ENCODE measurements at regions not wholly inside any gene's neighbourhood (a gene's known extent, or its start where the extent isn't known, plus 50 kb on each side); places are given as distances from the start of the nearest gene placed in this dataset.
"Not testable (repeated sequence)": the region's sequence is repeated elsewhere in the genome, so short reads cannot be mapped to it uniquely, and the experiment has no call there.

- DNase-seq (ENCODE audit: low spot score in 2 of 2), result no peak
- intact Hi-C loops (cut with DNase I; ENCODE audit: low total_unique reads), result no loop called here
- WGBS, 2 donors, result 92 to 93% methylated on average over 2 of the region's 2 CpGs
- no peak overlapping the region for H3K4me3 ChIP-seq (ENCODE audit: low read depth, poor library complexity, severe bottlenecking)
- TF ChIP-seq POLR2A (IDR thresholded peaks at IDR 0.05) (no peak), CTCF (IDR thresholded peaks at IDR 0.05) (no peak)
These were observed 52.6 kb upstream of the AGA start for GRCh38 chr4:177494791-177495190.

GRCh38 chr4:177495626-177496025, 53.4 kb upstream of the AGA start:
- H3K4me3 ChIP-seq (ENCODE audit: low read depth, poor library complexity, severe bottlenecking); intact Hi-C loops (cut with DNase I; ENCODE audit: low total_unique reads); DNase-seq (ENCODE audit: low spot score in 2 of 2): not testable (repeated sequence)
- WGBS, 2 donors, result 91 to 95% methylated on average over 8 to 11 of the region's 27 CpGs

GRCh38 chr4:177499537-177499936, 57.3 kb upstream of the AGA start:
- TF ChIP-seq POLR2A (IDR thresholded peaks at IDR 0.05), result no peak
- TF ChIP-seq CTCF (IDR thresholded peaks at IDR 0.05), result no peak
- no peak for DNase-seq (ENCODE audit: low spot score in 2 of 2)
- WGBS, 2 donors, result 91 to 93% methylated on average over 9 to 14 of the region's 14 CpGs

GRCh38 chr4:177505171-177505615, 63.0 kb upstream of the AGA start:
- TF ChIP-seq POLR2A (IDR thresholded peaks at IDR 0.05) (no peak), CTCF (IDR thresholded peaks at IDR 0.05) (no peak)
- DNase-seq (ENCODE audit: low spot score in 2 of 2), result no peak
- no peak overlapping the region for H3K4me3 ChIP-seq (ENCODE audit: low read depth, poor library complexity, severe bottlenecking)
- WGBS, 2 donors, result 94 to 96% methylated on average over 9 of the region's 9 CpGs
- intact Hi-C loops (cut with DNase I; ENCODE audit: low total_unique reads), result no loop called here

More at GRCh38 chr4:177499537-177499936, 57.3 kb upstream of the AGA start:
- intact Hi-C loops (cut with DNase I; ENCODE audit: low total_unique reads), result no loop called here
- H3K4me3 ChIP-seq (ENCODE audit: low read depth, poor library complexity, severe bottlenecking), result no peak overlapping the region

GRCh38 chr4:177508662-177509061, 66.4 kb upstream of the AGA start:
- no peak for DNase-seq (ENCODE audit: low spot score in 2 of 2)
- WGBS, 2 donors, result 93 to 97% methylated on average over 6 of the region's 6 CpGs
- H3K4me3 ChIP-seq (ENCODE audit: low read depth, poor library complexity, severe bottlenecking), result no peak overlapping the region
- intact Hi-C loops (cut with DNase I; ENCODE audit: low total_unique reads), result no loop called here
- TF ChIP-seq POLR2A (IDR thresholded peaks at IDR 0.05) (no peak), CTCF (IDR thresholded peaks at IDR 0.05) (no peak)

- TF ChIP-seq CTCF (IDR thresholded peaks at IDR 0.05) (no peak), POLR2A (IDR thresholded peaks at IDR 0.05) (no peak)
- DNase-seq (ENCODE audit: low spot score in 2 of 2), result no peak
- WGBS, 2 donors, result 56 to 67% methylated on average over 2 of the region's 2 CpGs
- intact Hi-C loops (cut with DNase I; ENCODE audit: low total_unique reads), result no loop called here
- H3K4me3 ChIP-seq (ENCODE audit: low read depth, poor library complexity, severe bottlenecking), result no peak overlapping the region
These were observed 67.0 kb upstream of the AGA start for GRCh38 chr4:177509226-177509745.
